CD4-positive, CD25-positive, alpha-beta regulatory T cell (primary cell): ENCODE measurements at regions not wholly inside any gene's neighbourhood (a gene's known extent, or its start where the extent isn't known, plus 50 kb on each side); places are given as distances from the start of the nearest gene placed in this dataset.

Source experiments
- ATAC-seq, 2 donors: fragments of 150-1000 bp; cut with Tn5 transposase; one replicate each; pipeline ENCODE4 v1.10.0; 2021; ENCODE audit warnings: low read depth in 2 of 2, moderate number of reproducible peaks in 2 of 2, moderate library complexity in 1 of 2
- DNase-seq, 3 donors: peaks; one replicate each; pipeline versions ENCODE4 v3.0.0 to v3.0.0-alpha.2; 2012 to 2022; ENCODE audit warnings: mixed read lengths in 1 of 3
- H3K27ac ChIP-seq: one replicate; pipeline ENCODE4 v1.7.0; 2013; ENCODE audit warnings: mild to moderate bottlenecking, low read length; ENCODE audit not compliant: insufficient read depth, poor library complexity, severe bottlenecking
- H3K27me3 ChIP-seq: one replicate; pipeline ENCODE4 v1.7.0; 2013; ENCODE audit warnings: low read length; ENCODE audit not compliant: control insufficient read depth, insufficient read depth
- H3K36me3 ChIP-seq: one replicate; pipeline ENCODE4 v1.7.0; 2013; ENCODE audit warnings: mild to moderate bottlenecking, low read length, moderate library complexity; ENCODE audit not compliant: control insufficient read depth, insufficient read depth
- H3K4me1 ChIP-seq: 2 replicates; pipeline ENCODE4 v1.7.0; 2013; ENCODE audit warnings: mild to moderate bottlenecking, low read length; ENCODE audit not compliant: insufficient read depth, control insufficient read depth, poor library complexity, severe bottlenecking
- H3K4me3 ChIP-seq: one replicate; pipeline ENCODE4 v1.7.0; 2013; ENCODE audit warnings: low read depth, mild to moderate bottlenecking, low read length, moderate library complexity
- H3K9me3 ChIP-seq, 2 experiments: 1 replicate in 1 of 2; 2 replicates in 1 of 2; pipeline ENCODE4 v1.7.0; 2013; ENCODE audit warnings: low read length in 2 of 2, mild to moderate bottlenecking in 1 of 2, moderate library complexity in 1 of 2; ENCODE audit not compliant: control insufficient read depth in 2 of 2
- H3K27ac Mint-ChIP-seq, 3 donors: one replicate each; pipeline ENCODE4 v1.8.0; 2020 to 2022; ENCODE audit warnings: mild to moderate bottlenecking in 3 of 3, mixed read lengths in 3 of 3, moderate library complexity in 2 of 3
- H3K27me3 Mint-ChIP-seq: one replicate; pipeline ENCODE4 v1.8.0; 2022; ENCODE audit warnings: mild to moderate bottlenecking, mixed read lengths
- H3K36me3 Mint-ChIP-seq: one replicate; pipeline ENCODE4 v1.8.0; 2020; ENCODE audit warnings: mixed read lengths
- H3K4me1 Mint-ChIP-seq, 4 donors: one replicate each; pipeline ENCODE4 v1.8.0; 2020 to 2022; ENCODE audit warnings: mixed read lengths in 4 of 4, mild to moderate bottlenecking in 1 of 4
- H3K4me3 Mint-ChIP-seq, 4 donors: one replicate each; pipeline ENCODE4 v1.8.0; 2020 to 2022; ENCODE audit warnings: mild to moderate bottlenecking in 4 of 4, mixed read lengths in 4 of 4, moderate library complexity in 3 of 4
- H3K9me3 Mint-ChIP-seq, 7 donors: one replicate each; pipeline ENCODE4 v1.8.0; 2020 to 2022; ENCODE audit warnings: mixed read lengths in 7 of 7, mild to moderate bottlenecking in 3 of 7, moderate library complexity in 2 of 7

- no peak overlapping the region for H3K4me3 ChIP-seq
- H3K27me3 Mint-ChIP-seq: peaks cover 4% of the 10 kb centered on the region
- DNase-seq (no peak), ATAC-seq (no peak)
- no peaks in the 10 kb centered on the region for H3K4me1 ChIP-seq
- H3K9me3 Mint-ChIP-seq: peaks cover 0 to 6% (median 0%) of the 10 kb centered on the region in 7 donors
- H3K4me3 Mint-ChIP-seq: no peak overlapping the region
- no peaks in the 10 kb centered on the region for H3K4me1 Mint-ChIP-seq
- H3K27ac ChIP-seq: no peak overlapping the region
- H3K36me3 ChIP-seq: no peaks in the 10 kb centered on the region
- H3K9me3 ChIP-seq: no peaks in the 10 kb centered on the region
- no peaks in the 10 kb centered on the region for H3K36me3 Mint-ChIP-seq
- no peak overlapping the region for H3K27ac Mint-ChIP-seq
- no peaks in the 10 kb centered on the region for H3K27me3 ChIP-seq
These were observed 367.4 kb downstream of the EFNA5 start for GRCh38 chr5:107303171-107303968.

DNA sequence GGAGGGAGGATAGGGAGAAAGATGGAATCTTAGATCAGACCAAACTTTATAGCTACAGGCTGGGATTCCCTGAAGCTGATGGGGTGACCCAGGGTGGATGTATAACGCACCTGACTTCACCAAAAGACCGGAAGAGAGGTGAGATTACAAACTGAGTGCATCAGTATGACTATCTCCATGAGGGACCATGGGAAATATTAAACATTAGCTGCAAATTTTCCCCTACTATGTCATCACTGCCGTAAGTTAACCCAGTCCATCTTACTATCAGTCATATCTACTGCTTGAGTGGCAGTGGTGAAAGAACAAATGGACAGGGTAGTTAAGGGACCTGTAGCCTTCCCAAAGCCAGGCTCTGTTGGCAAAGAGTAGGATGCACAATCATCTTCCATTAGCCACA, 368.3 kb downstream of the EFNA5 start:
- Histone ChIP-seq H3K27me3 (no peaks in the 10 kb centered on the region), H3K4me3 (no peak overlapping the region), H3K4me1 (no peaks in the 10 kb centered on the region), H3K36me3 (no peaks in the 10 kb centered on the region), H3K9me3 (no peaks in the 10 kb centered on the region), H3K27ac (no peak overlapping the region)
- Mint-ChIP-seq H3K9me3 (peaks cover 0 to 7% (median 0%) of the 10 kb centered on the region in 7 donors), H3K4me1 (no peaks in the 10 kb centered on the region), H3K4me3 (no peak overlapping the region), H3K27me3 (peaks cover 1% of the 10 kb centered on the region), H3K27ac (no peak overlapping the region), H3K36me3 (no peaks in the 10 kb centered on the region)
- DNase-seq (no peak), ATAC-seq (no peak)

DNA sequence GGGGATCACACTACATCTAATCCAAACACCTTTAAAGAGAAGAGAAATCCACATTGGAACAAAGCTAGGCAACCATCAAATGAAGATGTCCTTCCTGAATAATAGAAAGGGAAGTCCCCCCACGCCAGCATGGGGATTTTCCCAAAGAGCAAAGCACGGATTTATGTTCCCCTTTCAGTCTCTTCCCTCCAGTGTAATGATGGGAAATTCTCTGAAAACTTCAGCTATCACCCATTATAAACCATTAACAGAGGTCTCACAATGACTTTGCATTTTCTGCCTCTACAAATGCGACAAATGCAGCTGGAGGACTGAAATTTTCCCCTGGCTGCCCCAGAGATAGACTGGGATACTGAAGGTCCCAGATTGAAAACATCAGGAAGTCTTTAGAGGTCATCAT, 368.7 kb downstream of the EFNA5 start:
- no peaks in the 10 kb centered on the region for H3K4me1 ChIP-seq
- peaks cover 0 to 8% (median 0%) of the 10 kb centered on the region in 7 donors for H3K9me3 Mint-ChIP-seq
- no peak overlapping the region for H3K27ac Mint-ChIP-seq
- ATAC-seq (no peak), DNase-seq (no peak)
- H3K4me3 ChIP-seq: no peak overlapping the region
- H3K36me3 Mint-ChIP-seq: no peaks in the 10 kb centered on the region
- no peaks in the 10 kb centered on the region for H3K9me3 ChIP-seq
- no peaks in the 10 kb centered on the region for H3K36me3 ChIP-seq
- peaks cover 4% of the 10 kb centered on the region for H3K27me3 Mint-ChIP-seq
- H3K4me1 Mint-ChIP-seq: no peaks in the 10 kb centered on the region
- H3K4me3 Mint-ChIP-seq: no peak overlapping the region
- no peaks in the 10 kb centered on the region for H3K27me3 ChIP-seq
- no peak overlapping the region for H3K27ac ChIP-seq

DNA sequence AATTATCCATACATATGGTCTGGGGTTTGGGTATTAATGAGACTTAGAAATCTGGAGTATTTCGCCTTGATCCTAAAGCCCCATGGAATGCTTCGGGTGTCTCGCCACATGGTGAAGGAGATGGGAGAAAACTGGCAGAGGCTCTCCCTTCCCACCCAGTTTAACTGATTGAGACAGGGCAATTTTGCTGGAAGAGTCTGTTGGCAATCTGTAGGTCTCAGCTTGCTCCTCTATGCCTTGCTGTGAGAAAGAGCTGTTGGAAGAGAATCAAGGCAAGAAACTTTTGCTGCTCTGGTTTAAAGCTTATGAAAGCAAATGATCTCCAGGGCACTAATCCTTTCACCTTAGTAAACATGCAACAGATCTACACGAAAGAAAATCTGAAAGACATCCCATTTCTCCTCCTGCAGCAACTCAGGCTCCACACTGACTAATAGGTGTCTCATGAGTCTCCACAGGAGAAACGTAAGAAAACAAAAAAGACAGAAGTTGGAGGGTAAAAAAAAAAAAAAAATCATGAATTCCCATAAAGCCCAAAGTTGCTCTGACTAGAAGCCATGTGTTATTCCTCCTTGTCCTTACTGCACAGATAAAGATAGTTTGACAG, 369.9 kb downstream of the EFNA5 start:
- Mint-ChIP-seq H3K4me3 (no peak overlapping the region), H3K36me3 (no peaks in the 10 kb centered on the region), H3K27me3 (peaks cover 4% of the 10 kb centered on the region), H3K27ac (peak overlapping the region in 1 of 3 donors; percentile 15), H3K4me1 (no peaks in the 10 kb centered on the region), H3K9me3 (peaks cover 0 to 10% (median 0%) of the 10 kb centered on the region in 7 donors)
- DNase-seq (no peak), ATAC-seq (no peak)
- no peak overlapping the region for H3K27ac ChIP-seq
- H3K27me3 ChIP-seq: no peaks in the 10 kb centered on the region
- no peaks in the 10 kb centered on the region for H3K36me3 ChIP-seq
- H3K9me3 ChIP-seq: no peaks in the 10 kb centered on the region
- no peak overlapping the region for H3K4me3 ChIP-seq
- H3K4me1 ChIP-seq: no peaks in the 10 kb centered on the region

- Mint-ChIP-seq H3K4me1 (no peaks in the 10 kb centered on the region), H3K27me3 (peaks cover 4% of the 10 kb centered on the region), H3K27ac (no peak overlapping the region), H3K9me3 (peaks cover 0 to 7% (median 1%) of the 10 kb centered on the region in 7 donors), H3K4me3 (no peak overlapping the region), H3K36me3 (no peaks in the 10 kb centered on the region)
- no peaks in the 10 kb centered on the region for H3K27me3 ChIP-seq
- H3K4me1 ChIP-seq: no peaks in the 10 kb centered on the region
- no peak overlapping the region for H3K27ac ChIP-seq
- ATAC-seq (no peak), DNase-seq (no peak)
- H3K36me3 ChIP-seq: no peaks in the 10 kb centered on the region
- H3K4me3 ChIP-seq: peak overlapping the region; percentile 30
- H3K9me3 ChIP-seq: no peaks in the 10 kb centered on the region
These were observed 374.2 kb downstream of the EFNA5 start for GRCh38 chr5:107296572-107296971.

GRCh38 chr5:107295914-107296313, 374.8 kb downstream of the EFNA5 start:
- Histone ChIP-seq H3K27ac (no peak overlapping the region), H3K4me3 (no peak overlapping the region), H3K36me3 (no peaks in the 10 kb centered on the region), H3K4me1 (no peaks in the 10 kb centered on the region), H3K27me3 (no peaks in the 10 kb centered on the region), H3K9me3 (no peaks in the 10 kb centered on the region)
- no peak for DNase-seq
- Mint-ChIP-seq H3K9me3 (peaks cover 0 to 5% (median 2%) of the 10 kb centered on the region in 7 donors), H3K27ac (no peak overlapping the region), H3K36me3 (no peaks in the 10 kb centered on the region), H3K4me3 (no peak overlapping the region), H3K27me3 (peaks cover 4% of the 10 kb centered on the region), H3K4me1 (no peaks in the 10 kb centered on the region)
- ATAC-seq: no peak

GRCh38 chr5:107294669-107295068, 376.1 kb downstream of the EFNA5 start:
- Histone ChIP-seq H3K27me3 (no peaks in the 10 kb centered on the region), H3K4me3 (no peak overlapping the region), H3K9me3 (no peaks in the 10 kb centered on the region), H3K36me3 (no peaks in the 10 kb centered on the region), H3K4me1 (no peaks in the 10 kb centered on the region), H3K27ac (no peak overlapping the region)
- ATAC-seq (no peak), DNase-seq (no peak)
- Mint-ChIP-seq H3K9me3 (peaks cover 0 to 5% (median 2%) of the 10 kb centered on the region in 7 donors), H3K27ac (no peak overlapping the region), H3K4me1 (no peaks in the 10 kb centered on the region), H3K36me3 (no peaks in the 10 kb centered on the region), H3K4me3 (no peak overlapping the region), H3K27me3 (peaks cover 4% of the 10 kb centered on the region)

- Histone ChIP-seq H3K36me3 (no peaks in the 10 kb centered on the region), H3K27me3 (no peaks in the 10 kb centered on the region), H3K27ac (no peak overlapping the region), H3K4me3 (no peak overlapping the region), H3K4me1 (no peaks in the 10 kb centered on the region), H3K9me3 (no peaks in the 10 kb centered on the region)
- ATAC-seq: no peak
- peaks cover 0 to 5% (median 2%) of the 10 kb centered on the region in 7 donors for H3K9me3 Mint-ChIP-seq
- no peak overlapping the region for H3K4me3 Mint-ChIP-seq
- peaks cover 0 to 3% (median 0%) of the 10 kb centered on the region in 4 donors for H3K4me1 Mint-ChIP-seq
- DNase-seq: no peak
- H3K27ac Mint-ChIP-seq: no peak overlapping the region
- no peaks in the 10 kb centered on the region for H3K36me3 Mint-ChIP-seq
- H3K27me3 Mint-ChIP-seq: peaks cover 4% of the 10 kb centered on the region
These were observed 376.6 kb downstream of the EFNA5 start for GRCh38 chr5:107294211-107294550.
